ENCODE measurements at regions not wholly inside any gene's neighbourhood (a gene's known extent, or its start where the extent isn't known, plus 50 kb on each side); places are given as distances from the start of the nearest gene placed in this dataset.

DNA sequence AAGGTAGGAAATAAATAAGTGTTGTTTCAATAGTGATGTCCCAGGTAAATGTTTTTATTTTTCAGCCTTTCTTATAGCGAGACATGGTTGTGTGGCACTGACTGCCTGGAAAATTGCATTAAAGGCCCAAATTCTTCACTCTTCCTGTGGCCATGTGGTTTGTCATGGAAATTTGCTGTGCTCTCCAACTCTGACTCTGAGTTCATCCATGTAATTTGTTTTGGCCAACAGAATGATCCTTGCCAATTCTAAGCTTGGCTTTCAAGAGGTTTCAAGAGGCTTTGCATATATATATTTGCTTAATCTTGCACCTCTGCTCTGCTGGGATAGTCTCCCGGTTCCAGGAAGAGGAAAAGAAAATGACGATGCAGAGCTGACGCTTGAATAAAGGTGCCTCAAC lies 107.5 kb upstream of the ARHGEF26 start:
- DNase-seq = no peak

DNA sequence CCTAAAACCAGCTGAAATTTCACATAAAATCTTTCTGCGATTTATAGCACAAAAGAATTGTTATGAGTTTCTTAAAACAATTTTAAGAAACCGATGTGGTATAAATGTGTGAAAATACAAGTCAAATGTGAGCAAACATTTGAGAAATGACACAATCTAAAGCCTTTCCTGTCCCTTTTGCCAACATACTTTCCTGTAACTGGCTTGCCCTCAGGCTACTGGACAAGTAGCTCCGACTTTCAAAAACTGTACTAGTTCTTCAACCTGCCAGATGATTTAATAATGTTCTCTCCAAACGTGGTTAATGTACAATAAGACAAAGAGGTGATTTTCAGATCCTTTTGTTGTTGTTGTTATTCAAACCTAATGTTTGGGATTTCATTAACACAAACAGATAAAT lies 105.9 kb upstream of the ARHGEF26 start:
- no peak for DNase-seq

GRCh38 chr3:154018100-154018696 lies 103.0 kb upstream of the ARHGEF26 start:
- peak; percentile 44 to 47 for DNase-seq

GRCh38 chr3:154022606-154023005 lies 98.6 kb upstream of the ARHGEF26 start:
- DNase-seq = no peak

GRCh38 chr3:154023148-154023547 lies 98.0 kb upstream of the ARHGEF26 start:
- no peak for DNase-seq

- DNase-seq = no peak
These were observed 96.2 kb upstream of the ARHGEF26 start for GRCh38 chr3:154025007-154025406.

- no peak for DNase-seq
These were observed 91.3 kb upstream of the ARHGEF26 start for GRCh38 chr3:154029926-154030325.

- no peak for DNase-seq
These were observed 86.3 kb upstream of the ARHGEF26 start for GRCh38 chr3:154034797-154035330.

DNA sequence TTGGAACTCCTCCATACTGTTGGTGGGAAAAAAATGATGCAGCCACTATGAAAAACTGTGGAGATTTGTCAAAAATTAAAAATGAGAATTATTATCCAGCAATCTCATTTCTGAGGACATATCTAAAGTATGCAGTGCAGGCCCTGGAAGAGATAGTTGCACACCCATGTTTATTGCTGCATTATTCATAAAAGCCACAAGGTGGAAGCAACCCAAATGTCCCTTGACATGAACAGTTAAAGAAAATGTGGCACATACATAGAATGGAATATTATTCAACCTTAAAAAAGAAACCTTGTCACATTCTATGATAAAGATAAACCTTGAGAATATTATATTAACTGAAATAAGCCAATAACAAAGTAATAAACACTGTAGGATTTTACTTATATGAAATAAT lies 80.9 kb upstream of the ARHGEF26 start:
- no peak for DNase-seq

DNA sequence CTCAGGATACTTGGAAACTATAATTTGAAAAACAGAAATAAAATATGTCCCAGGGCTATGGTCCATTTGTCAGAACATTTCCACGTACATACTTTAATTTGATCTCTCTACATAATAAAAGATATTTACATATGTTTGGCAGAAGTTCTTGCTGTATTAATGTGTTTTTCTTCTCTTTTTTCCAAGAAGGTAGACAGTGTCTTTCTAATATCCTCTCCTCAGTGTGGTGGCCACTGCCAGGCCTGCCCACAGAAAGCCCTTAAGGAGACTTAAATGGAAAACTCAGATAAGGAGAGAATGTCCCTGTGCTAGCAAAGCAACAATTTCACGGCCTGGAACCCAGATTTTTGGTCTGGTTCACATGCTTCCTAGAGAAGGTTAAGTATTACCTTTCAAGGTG lies 76.5 kb upstream of the ARHGEF26 start:
- DNase-seq = no peak

DNA sequence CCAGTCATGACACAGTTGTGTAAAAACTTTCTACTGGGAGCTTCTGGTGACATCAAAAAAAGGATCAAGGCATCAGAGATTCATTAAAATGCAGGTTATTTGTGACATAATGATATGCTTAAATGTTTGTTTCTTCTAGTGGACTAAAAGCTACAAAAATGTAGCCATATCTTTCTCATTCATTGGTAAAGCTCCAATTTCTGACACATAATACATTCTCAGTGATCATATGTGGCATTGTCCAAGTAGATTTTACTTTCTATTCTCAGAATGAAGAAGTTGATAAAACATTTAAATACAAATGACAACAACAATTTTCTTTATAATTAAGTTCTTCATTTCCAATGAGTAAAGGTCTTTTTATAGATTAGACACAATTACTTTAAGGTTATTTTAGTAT lies 71.0 kb upstream of the ARHGEF26 start:
- DNase-seq = no peak

GRCh38 chr3:154050766-154051165 lies 70.4 kb upstream of the ARHGEF26 start:
- no peak for DNase-seq

DNA sequence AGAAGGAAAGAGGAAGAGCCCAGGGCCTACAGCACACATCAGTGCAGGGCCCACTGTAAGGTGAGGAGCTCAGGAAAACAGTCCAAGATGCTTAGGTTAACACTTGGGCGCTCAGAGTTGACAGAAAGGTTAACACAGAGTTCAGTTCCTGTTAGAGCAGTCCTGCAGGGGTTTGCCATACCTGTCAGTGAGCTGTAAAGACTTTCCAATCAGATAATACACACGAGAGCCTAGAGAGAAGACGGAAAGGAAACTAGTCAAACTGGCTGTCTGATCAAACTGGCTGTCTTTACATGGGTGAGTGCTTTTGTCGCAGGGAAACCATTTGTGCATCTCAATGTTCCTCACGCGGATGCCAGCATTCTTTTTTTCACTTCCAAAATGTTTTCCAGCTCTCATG lies 61.4 kb upstream of the ARHGEF26 start:
- no peak for DNase-seq

GRCh38 chr3:154060238-154061000 lies 60.8 kb upstream of the ARHGEF26 start:
- DNase-seq = no peak

- no peak for DNase-seq
These were observed 60.2 kb upstream of the ARHGEF26 start for GRCh38 chr3:154061001-154061370.

- DNase-seq = no peak
These were observed 58.7 kb upstream of the ARHGEF26 start for GRCh38 chr3:154062513-154062912.

- DNase-seq = no peak
These were observed 50.0 kb upstream of the ARHGEF26 start for GRCh38 chr3:154071146-154071545.

All from stimulated activated CD4-positive, alpha-beta T cell treated with anti-CD3 and anti-CD28 coated beads, Interleukin-2, amount 100 ng/mL, for 24 hours (primary cell).